Neural cell (in vitro differentiated cells): ENCODE measurements at regions not wholly inside any gene's neighbourhood (a gene's known extent, or its start where the extent isn't known, plus 50 kb on each side); places are given as distances from the start of the nearest gene placed in this dataset.

Experiments
- H2AFZ ChIP-seq: fragments of 200-600, 300-800 bp; sonication (generic), shearing (Covaris generic); 2 replicates; pipeline ENCODE4 v1.6.0; 2014; ENCODE audit warnings: low read depth, mild to moderate bottlenecking, antibody characterized with exemption, low read length, moderate library complexity
- H3F3A ChIP-seq: fragments of 200-600 bp; shearing (Covaris generic); 2 replicates; pipeline ENCODE4 v1.6.1; 2016; ENCODE audit warnings: mild to moderate bottlenecking, moderate library complexity, mixed read lengths, antibody characterized with exemption, low read length; ENCODE audit not compliant: insufficient read depth, poor library complexity, severe bottlenecking
- H3K27ac ChIP-seq: fragments of 200-600, 300-800 bp; sonication (generic), shearing (Covaris generic); 2 replicates; pipeline ENCODE4 v1.5.1; 2014; ENCODE audit warnings: mild to moderate bottlenecking, low read length, moderate library complexity
- H3K27me3 ChIP-seq: fragments of 300-800, 200-600 bp; sonication (generic), shearing (Covaris generic); 2 replicates; pipeline ENCODE4 v1.6.0; 2014; ENCODE audit warnings: mild to moderate bottlenecking, low read depth, low read length, moderate library complexity; ENCODE audit not compliant: insufficient read depth
- H3K36me3 ChIP-seq: fragments of 300-800, 200-600 bp; sonication (generic), shearing (Covaris generic); 2 replicates; pipeline ENCODE4 v1.5.1; 2014; ENCODE audit warnings: mild to moderate bottlenecking, antibody characterized with exemption, low read length, moderate library complexity; ENCODE audit not compliant: insufficient read depth
- H3K4me2 ChIP-seq: fragments of 300-800, 200-600 bp; sonication (generic), shearing (Covaris generic); 2 replicates; pipeline ENCODE4 v1.6.0; 2014; ENCODE audit warnings: mild to moderate bottlenecking, low read length
- H3K4me3 ChIP-seq: fragments of 300-800, 200-600 bp; sonication (generic), shearing (Covaris generic); 2 replicates; pipeline ENCODE4 v1.5.1; 2014; ENCODE audit warnings: mild to moderate bottlenecking, low read length, moderate library complexity
- H3K79me2 ChIP-seq: fragments of 200-600 bp; shearing (Covaris generic); replicated peaks from 2 replicates; pipeline ENCODE4 v1.6.0; 2014; ENCODE audit warnings: mild to moderate bottlenecking, low read length, moderate library complexity; ENCODE audit not compliant: insufficient read depth
- H3K9ac ChIP-seq: fragments of 300-800, 200-600 bp; sonication (generic), shearing (Covaris generic); 2 replicates; pipeline ENCODE4 v1.6.1; 2016; ENCODE audit warnings: mild to moderate bottlenecking, low read length, mixed read lengths
- H3K9me2 ChIP-seq: fragments of 200-600 bp; shearing (Covaris generic); 2 replicates; pipeline ENCODE4 v1.6.1; 2016; ENCODE audit warnings: mild to moderate bottlenecking, low read length, mixed read lengths; ENCODE audit not compliant: insufficient read depth
- H3K9me3 ChIP-seq: fragments of 200-600, 300-800 bp; sonication (generic), shearing (Covaris generic); 2 replicates; pipeline ENCODE4 v1.6.1; 2016; ENCODE audit warnings: mild to moderate bottlenecking, mixed run types, low read length, moderate library complexity, mixed read lengths
- H4K20me1 ChIP-seq: fragments of 200-600 bp; shearing (Covaris generic); 2 replicates; pipeline ENCODE4 v1.6.1; 2016; ENCODE audit warnings: mild to moderate bottlenecking, mixed run types; ENCODE audit not compliant: insufficient read depth
- CTCF ChIP-seq: fragments of 450-650 bp; IDR thresholded peaks from 2 replicates; pipeline ENCODE4 v1.5.1; 2014; ENCODE audit warnings: antibody characterized with exemption, mild to moderate bottlenecking, moderate library complexity; ENCODE audit not compliant: poor library complexity, severe bottlenecking
- EP300 ChIP-seq: fragments of 450-650 bp; conservative IDR thresholded peaks from 2 replicates; pipeline ENCODE4 v1.6.1; 2014; ENCODE audit warnings: antibody characterized with exemption, mild to moderate bottlenecking, moderate library complexity; ENCODE audit not compliant: poor library complexity, severe bottlenecking
- EZH2 ChIP-seq: fragments of 200-600, 300-800 bp; shearing (Covaris generic), sonication (generic); IDR thresholded peaks from 2 replicates; pipeline ENCODE4 v1.6.1; 2014; ENCODE audit warnings: antibody characterized with exemption, low read length, borderline replicate concordance, mild to moderate bottlenecking; ENCODE audit not compliant: insufficient read depth, poor library complexity, severe bottlenecking
- MXI1 ChIP-seq: fragments of 450-650 bp; conservative IDR thresholded peaks from 2 replicates; pipeline ENCODE4 v1.6.1; 2014; ENCODE audit warnings: antibody characterized with exemption, mild to moderate bottlenecking; ENCODE audit not compliant: poor library complexity, severe bottlenecking
- POLR2AphosphoS5 ChIP-seq: IDR thresholded peaks from 2 replicates; pipeline ENCODE4 v1.6.1; 2012
- RAD21 ChIP-seq: fragments of 450-650 bp; conservative IDR thresholded peaks from 2 replicates; pipeline ENCODE4 v1.6.1; 2014; ENCODE audit warnings: antibody characterized with exemption, mild to moderate bottlenecking, moderate library complexity
- REST ChIP-seq: IDR thresholded peaks from 2 replicates; pipeline ENCODE4 v1.6.1; 2012; ENCODE audit warnings: borderline replicate concordance
- SMC3 ChIP-seq: fragments of 450-650 bp; conservative IDR thresholded peaks from 2 replicates; pipeline ENCODE4 v1.6.1; 2014; ENCODE audit warnings: antibody characterized with exemption, mild to moderate bottlenecking, moderate library complexity; ENCODE audit not compliant: poor library complexity
- TAF1 ChIP-seq: IDR thresholded peaks from 2 replicates; pipeline ENCODE4 v1.6.1; 2012; ENCODE audit warnings: low read depth

GRCh38 chr9:680106-680505 lies 161.4 kb upstream of the DMRT1 start:
- Histone ChIP-seq H4K20me1 (no peaks in the 10 kb centered on the region), H3K4me2 (no peak overlapping the region), H3K79me2 (no peaks in the 10 kb centered on the region), H3K9ac (no peak overlapping the region), H2AFZ (no peak overlapping the region), H3K36me3 (no peaks in the 10 kb centered on the region), H3K9me3 (no peaks in the 10 kb centered on the region), H3K4me3 (no peak overlapping the region), H3K9me2 (no peaks in the 10 kb centered on the region), H3K27ac (no peak overlapping the region), H3F3A (no peaks in the 10 kb centered on the region), H3K27me3 (no peaks in the 10 kb centered on the region)
- TF ChIP-seq EZH2 (no peak), SMC3 (no peak), RAD21 (no peak), REST (no peak), CTCF (no peak), POLR2AphosphoS5 (no peak), TAF1 (no peak), EP300 (no peak), MXI1 (no peak)

GRCh38 chr9:682633-683508 lies 158.6 kb upstream of the DMRT1 start:
- Histone ChIP-seq H4K20me1 (no peaks in the 10 kb centered on the region), H3K27me3 (no peaks in the 10 kb centered on the region), H3K4me2 (no peak overlapping the region), H3K27ac (no peak overlapping the region), H3K79me2 (no peaks in the 10 kb centered on the region), H3K4me3 (no peak overlapping the region), H3F3A (no peaks in the 10 kb centered on the region), H3K36me3 (no peaks in the 10 kb centered on the region), H3K9me2 (no peaks in the 10 kb centered on the region), H3K9me3 (no peaks in the 10 kb centered on the region), H3K9ac (no peak overlapping the region), H2AFZ (no peak overlapping the region)
- TF ChIP-seq TAF1 (no peak), EZH2 (no peak), CTCF (no peak), REST (no peak), EP300 (no peak), MXI1 (no peak), SMC3 (no peak), RAD21 (no peak), POLR2AphosphoS5 (no peak)
